A549 (cell line): ENCODE measurements at regions not wholly inside any gene's neighbourhood (a gene's known extent, or its start where the extent isn't known, plus 50 kb on each side); places are given as distances from the start of the nearest gene placed in this dataset.
A peak's percentile ranks its signal among the peaks of the same experiment; 100 is the strongest.

Source experiments
- ATAC-seq, 2 experiments: fragments of 200-7000 bp in 1 of 2; fragments of >200 bp in 1 of 2; cut with Nextera tagmentation in 1 of 2; cut with Tn5 transposase in 1 of 2; 3 replicates each; pipeline versions ENCODE4 v1.8.0 to v1.9.1; 2018 to 2020; ENCODE audit warnings: mild to moderate bottlenecking in 1 of 2, moderate library complexity in 1 of 2
- CTCF ChIA-PET: fragments of 300-600 bp; sonication (Branson Sonifier 250); formaldehyde crosslinking; extraction: SDS; loops from one replicate; lab custom pipeline; 2021; ENCODE audit warnings: antibody characterized with exemption, inconsistent platforms; lab: Yijun Ruan, JAX
- POLR2A ChIA-PET: fragments of 350-600 bp; formaldehyde crosslinking; extraction: SDS; loops from one replicate; lab custom pipeline; 2021; ENCODE audit warnings: antibody characterized with exemption, inconsistent platforms; lab: Yijun Ruan, JAX
- DNase-seq, 2 experiments: peaks; one replicate each; pipeline versions ENCODE4 v3.0.0 to v3.0.0-alpha.2; 2011 to 2016; ENCODE audit warnings: low read depth in 1 of 2, low spot score in 1 of 2
- FAIRE-seq: peaks from 2 replicates; lab custom pipeline; 2011; peaks lifted over from hg19 to GRCh38; lab: Jason Lieb, UNC
- H3K27ac ChIP-seq, 2 experiments: fragments of >200 bp; sonication (Bioruptor Twin); formaldehyde crosslinking; 3 replicates each; pipeline ENCODE4 v1.5.1; 2016 to 2017
- H3K4me1 ChIP-seq: fragments of >200 bp; sonication (Bioruptor Twin); formaldehyde crosslinking; 3 replicates; pipeline ENCODE4 v1.6.1; 2016
- H3K4me2 ChIP-seq: fragments of >200 bp; sonication (Bioruptor Twin); formaldehyde crosslinking; 3 replicates; pipeline ENCODE4 v1.6.1; 2016
- H3K4me3 ChIP-seq: fragments of >200 bp; sonication (Bioruptor Twin); formaldehyde crosslinking; 3 replicates; pipeline ENCODE4 v1.5.1; 2016
- H3K9me3 ChIP-seq: fragments of >200 bp; sonication (Bioruptor Twin); formaldehyde crosslinking; 3 replicates; pipeline ENCODE4 v1.6.1; 2016
- BHLHE40 ChIP-seq: IDR thresholded peaks from 2 replicates; pipeline ENCODE4 v1.6.1; 2012; ENCODE audit warnings: low read depth, low read length, inconsistent platforms
- CBX2 ChIP-seq: fragments of 200-600 bp; sonication (generic); IDR thresholded peaks from 2 replicates; pipeline ENCODE4 v1.6.1; 2016; ENCODE audit warnings: low read depth, mild to moderate bottlenecking, borderline replicate concordance
- CBX8 ChIP-seq: fragments of 200-600 bp; sonication (generic); IDR thresholded peaks from 2 replicates; pipeline ENCODE4 v1.6.1; 2016
- CEBPB ChIP-seq, 2 experiments: fragments of >200 bp in 1 of 2; sonication (Bioruptor Twin) in 1 of 2; formaldehyde crosslinking in 1 of 2; IDR thresholded peaks; 2 replicates each; pipeline ENCODE4 v1.6.1; 2012 to 2016
- FOSL2 ChIP-seq, 2 experiments: fragments of 450-650 bp in 1 of 2; fragments of >200 bp in 1 of 2; sonication (Bioruptor Twin) in 1 of 2; formaldehyde crosslinking; IDR thresholded peaks; 2 replicates each; pipeline versions ENCODE4 v1.5.0 to v1.6.1; 2016 to 2020; ENCODE audit warnings: mild to moderate bottlenecking in 1 of 2, moderate library complexity in 1 of 2
- FOXS1 ChIP-seq: fragments of 250-450 bp; sonication (Bioruptor Pico); IDR thresholded peaks from 2 replicates; pipeline ENCODE4 v1.5.0; 2020; ENCODE audit warnings: mild to moderate bottlenecking, moderate library complexity
- HEYL ChIP-seq: fragments of 250-450 bp; sonication (Bioruptor Pico); IDR thresholded peaks from 2 replicates; pipeline ENCODE4 v1.8.0; 2021; ENCODE audit warnings: mild to moderate bottlenecking, moderate library complexity
- HOXA7 ChIP-seq: fragments of 250-450 bp; sonication (Bioruptor Pico); IDR thresholded peaks from 2 replicates; pipeline ENCODE4 v1.5.0; 2020; ENCODE audit warnings: mild to moderate bottlenecking, moderate library complexity
- JUN ChIP-seq, 2 experiments: fragments of >200 bp; sonication (Bioruptor Twin); formaldehyde crosslinking; IDR thresholded peaks; 2 replicates in 1 of 2; 3 replicates in 1 of 2; pipeline ENCODE4 v1.6.1; 2016 to 2017
- MAFK ChIP-seq: fragments of 450-650 bp; IDR thresholded peaks from 2 replicates; pipeline ENCODE4 v1.6.1; 2014; ENCODE audit not compliant: partially characterized antibody
- MAX ChIP-seq: IDR thresholded peaks from 2 replicates; pipeline ENCODE4 v1.6.1; 2012
- MAZ ChIP-seq: fragments of 150-350 bp; IDR thresholded peaks from 2 replicates; pipeline ENCODE4 v1.6.1; 2014; ENCODE audit warnings: antibody characterized with exemption, low read depth, low read length, borderline replicate concordance
- NFE2L2 ChIP-seq: fragments of 150-350 bp; conservative IDR thresholded peaks from 2 replicates; pipeline ENCODE4 v1.6.1; 2014; ENCODE audit warnings: low read length
- NR3C1 ChIP-seq: fragments of >200 bp; sonication (Bioruptor Twin); formaldehyde crosslinking; IDR thresholded peaks from 3 replicates; pipeline ENCODE4 v1.6.1; 2017
- RAD21 ChIP-seq, 2 experiments: fragments of >200 bp in 1 of 2; sonication (Bioruptor Twin) in 1 of 2; formaldehyde crosslinking in 1 of 2; IDR thresholded peaks in 1 of 2; conservative IDR thresholded peaks in 1 of 2; 2 replicates in 1 of 2; 3 replicates in 1 of 2; pipeline ENCODE4 v1.6.1; 2012 to 2018; ENCODE audit warnings: inconsistent platforms in 1 of 2
- RFX5 ChIP-seq: fragments of 450-650 bp; IDR thresholded peaks from 2 replicates; pipeline ENCODE4 v1.7.1; 2014; ENCODE audit warnings: antibody characterized with exemption, mild to moderate bottlenecking, moderate library complexity
- RNF2 ChIP-seq: fragments of 200-600 bp; sonication (generic); IDR thresholded peaks from 2 replicates; pipeline ENCODE4 v1.6.1; 2016; ENCODE audit warnings: low read depth, mild to moderate bottlenecking, antibody characterized with exemption, moderate library complexity, borderline replicate concordance
- TFCP2L1 ChIP-seq: fragments of 250-450 bp; sonication (Bioruptor Pico); IDR thresholded peaks from 2 replicates; pipeline ENCODE4 v1.5.0; 2021; ENCODE audit warnings: mild to moderate bottlenecking
- ZFP36 ChIP-seq: fragments of 450-650 bp; IDR thresholded peaks from 2 replicates; pipeline ENCODE4 v1.6.1; 2014; ENCODE audit warnings: borderline replicate concordance; ENCODE audit not compliant: partially characterized antibody
- ZNF302 ChIP-seq: fragments of 250-450 bp; sonication (Bioruptor Pico); IDR thresholded peaks from 2 replicates; pipeline ENCODE4 v1.9.0; 2021; ENCODE audit warnings: inconsistent platforms, mild to moderate bottlenecking, moderate library complexity
- WGBS: methylation state at CpG from one replicate; pipeline ENCODE4 v1.1.6; 2017; ENCODE audit errors: missing lambda C conversion rate; 5-methylcytosine and 5-hydroxymethylcytosine counted together
- TF ChIP-seq, protein P1 (sequence below): fragments of 250-450 bp; sonication (Bioruptor Pico); IDR thresholded peaks from 2 replicates; pipeline ENCODE4 v1.5.0; 2021; ENCODE audit warnings: mild to moderate bottlenecking, moderate library complexity, borderline replicate concordance
- TF ChIP-seq, protein P2 (sequence below): fragments of 150-350 bp; IDR thresholded peaks from 2 replicates; pipeline ENCODE4 v1.6.1; 2014; ENCODE audit warnings: low read depth, mild to moderate bottlenecking, low read length
- TF ChIP-seq, protein P3 (sequence below): fragments of 450-650 bp; IDR thresholded peaks from 2 replicates; pipeline ENCODE4 v1.6.1; 2014; ENCODE audit warnings: antibody characterized with exemption

DNA sequence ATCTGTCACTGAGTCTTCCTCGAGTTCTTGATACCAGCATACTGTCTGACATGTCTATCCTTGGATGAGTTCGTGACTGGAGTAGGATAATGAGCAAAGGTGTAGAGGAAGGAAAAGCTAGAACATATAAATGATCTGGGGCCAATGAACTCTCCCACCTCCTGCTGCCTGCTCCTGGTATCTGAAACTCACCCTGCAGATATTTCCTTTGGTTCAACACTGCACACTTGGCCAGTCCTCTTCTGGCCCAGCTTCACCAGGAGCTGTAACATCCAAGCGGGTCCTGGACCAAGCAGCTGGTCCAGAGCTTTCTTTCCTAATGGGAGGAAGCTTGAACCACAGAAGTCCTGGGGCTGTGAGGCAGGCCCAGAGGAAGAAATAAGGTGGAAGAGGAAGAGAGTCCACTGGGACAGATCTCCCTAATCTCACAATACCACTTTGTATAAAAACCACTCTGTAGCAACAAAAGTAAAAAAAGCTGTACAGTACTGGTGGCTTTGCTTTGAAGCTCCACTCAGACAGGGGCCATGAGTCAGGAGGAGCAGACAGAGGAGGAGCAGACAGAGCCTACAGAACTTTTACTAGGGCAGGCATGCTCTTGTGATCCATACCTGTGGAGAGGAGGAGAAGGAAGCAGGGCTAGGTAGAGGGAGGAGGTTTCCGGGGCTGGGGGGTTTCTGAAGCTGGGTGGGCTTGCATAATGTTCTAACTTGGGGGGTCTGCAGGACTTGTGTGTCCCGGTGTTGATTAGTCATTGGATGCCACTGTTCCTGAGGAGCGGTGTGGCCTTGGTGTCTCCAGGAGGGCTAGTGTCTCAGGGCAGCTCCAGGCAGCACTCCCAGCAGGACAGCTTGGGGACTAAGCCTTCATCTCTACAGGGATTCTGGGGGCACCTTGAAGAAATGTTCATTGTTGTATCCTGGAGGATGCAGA lies 166.9 kb downstream of the ABHD5 start:
- ChIA-PET CTCF (interaction anchor here (0.6 to 5.3 kb wide), 3 partner anchors 10 to 336 kb away, joined by 3 to 51 read pairs (median 6); no protein-coding TSS in a partner anchor), POLR2A (interaction anchor here (0.9 kb wide), 1 partner anchor 9 kb away, joined by 4 read pairs; no protein-coding TSS in a partner anchor)
- Histone ChIP-seq H3K9me3 (no peaks in the 10 kb centered on the region), H3K4me1 (peaks cover 44% of the 10 kb centered on the region), H3K27ac (peak overlapping the region; percentile 48 to 95), H3K4me2 (peak overlapping the region; percentile 62), H3K4me3 (no peak overlapping the region)
- ATAC-seq (peak; percentile 49 to 65; a peak in 4 of 6 replicates), DNase-seq (peak in 1 of 2 experiments; percentile 19), FAIRE-seq (no peak)
- 59% methylated on average over 6 of the region's 6 CpGs for WGBS
- no peak for TF ChIP-seq BHLHE40
- no peak for TF ChIP-seq RAD21 (conservative IDR thresholded peaks at IDR 0.05 in 1 of 2, IDR thresholded peaks at IDR 0.05 in 1 of 2)
- TF ChIP-seq CBX2, result no peak
- TF ChIP-seq CBX8, result no peak
- 0 out of 5 replicates have a peak, but pooled peaks of 1 of the 2 experiments have one; percentile 9 for TF ChIP-seq JUN (IDR thresholded peaks at IDR 0.05)
- no peak for TF ChIP-seq RFX5

DNA sequence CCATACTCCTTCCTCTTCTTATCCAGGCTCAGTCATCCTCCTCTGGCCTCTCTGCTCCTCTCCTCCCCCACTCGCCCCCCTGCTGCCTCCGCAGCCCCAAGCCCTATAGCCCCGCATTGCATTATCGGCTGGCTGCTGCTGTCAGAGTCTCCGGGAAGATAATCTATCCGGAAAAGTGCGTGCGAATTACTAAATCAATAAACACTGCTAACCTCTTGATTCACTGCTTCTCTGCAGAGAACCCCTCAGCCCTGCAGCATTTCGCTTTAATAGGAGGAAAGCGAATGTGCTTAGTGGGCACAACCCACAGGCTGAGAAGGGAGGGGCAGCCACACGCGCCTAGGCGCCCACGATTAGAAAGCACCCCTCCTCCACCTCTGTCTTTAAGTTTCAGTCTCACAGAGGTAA lies 167.6 kb downstream of the ABHD5 start:
- WGBS, result 43% methylated on average over 7 of the region's 14 CpGs
- no peak for TF ChIP-seq HEYL (CRISPR knock-in tag)
- TF ChIP-seq MAFK, result peak; percentile 65
- peak; percentile 12; the same call in 1 of the 2 replicates for TF ChIP-seq MAX
- CTCF ChIA-PET, result interaction anchor here (1.4 to 5.3 kb wide), 2 partner anchors 10 to 89 kb away, joined by 6 to 51 read pairs; no protein-coding TSS in a partner anchor
- ATAC-seq (peak in 1 of 2 experiments; percentile 14; a peak in 3 of 6 replicates), DNase-seq (no peak), FAIRE-seq (no peak)
- Histone ChIP-seq H3K4me3 (no peak overlapping the region), H3K9me3 (no peaks in the 10 kb centered on the region), H3K27ac (peak overlapping the region; percentile 48 to 95), H3K4me2 (peak overlapping the region; percentile 62), H3K4me1 (peaks cover 38% of the 10 kb centered on the region)
- POLR2A ChIA-PET, result interaction anchor here (0.9 kb wide), 1 partner anchor 8 kb away, joined by 4 read pairs; no protein-coding TSS in a partner anchor

- no peak for FAIRE-seq
- H3K4me1 ChIP-seq, result peaks cover 35% of the 10 kb centered on the region
- POLR2A ChIA-PET, result no interaction called here
These were observed 169.0 kb downstream of the ABHD5 start for GRCh38 chr3:43859766-43860165.

More at GRCh38 chr3:43859766-43860165, 169.0 kb downstream of the ABHD5 start:
- no peaks in the 10 kb centered on the region for H3K9me3 ChIP-seq
- H3K4me3 ChIP-seq, result no peak overlapping the region
- WGBS, result 100% methylated on average over 3 of the region's 3 CpGs
- no peak overlapping the region for H3K4me2 ChIP-seq
- TF ChIP-seq ZFP36 (no peak), CBX2 (no peak), RFX5 (no peak), RNF2 (no peak), NFE2L2 (no peak), CEBPB (IDR thresholded peaks at IDR 0.05) (no peak), NR3C1 (no peak), MAZ (no peak), HOXA7 (no peak), HEYL (CRISPR knock-in tag) (no peak), RAD21 (conservative IDR thresholded peaks at IDR 0.05 in 1 of 2, IDR thresholded peaks at IDR 0.05 in 1 of 2) (no peak), FOXS1 (no peak), ZNF302 (CRISPR knock-in tag) (no peak), FOSL2 (IDR thresholded peaks at IDR 0.05) (no peak), FOSL2 (CRISPR knock-in tag; IDR thresholded peaks at IDR 0.05) (no peak), TFCP2L1 (CRISPR knock-in tag) (no peak)
- TF ChIP-seq, protein P1, sequence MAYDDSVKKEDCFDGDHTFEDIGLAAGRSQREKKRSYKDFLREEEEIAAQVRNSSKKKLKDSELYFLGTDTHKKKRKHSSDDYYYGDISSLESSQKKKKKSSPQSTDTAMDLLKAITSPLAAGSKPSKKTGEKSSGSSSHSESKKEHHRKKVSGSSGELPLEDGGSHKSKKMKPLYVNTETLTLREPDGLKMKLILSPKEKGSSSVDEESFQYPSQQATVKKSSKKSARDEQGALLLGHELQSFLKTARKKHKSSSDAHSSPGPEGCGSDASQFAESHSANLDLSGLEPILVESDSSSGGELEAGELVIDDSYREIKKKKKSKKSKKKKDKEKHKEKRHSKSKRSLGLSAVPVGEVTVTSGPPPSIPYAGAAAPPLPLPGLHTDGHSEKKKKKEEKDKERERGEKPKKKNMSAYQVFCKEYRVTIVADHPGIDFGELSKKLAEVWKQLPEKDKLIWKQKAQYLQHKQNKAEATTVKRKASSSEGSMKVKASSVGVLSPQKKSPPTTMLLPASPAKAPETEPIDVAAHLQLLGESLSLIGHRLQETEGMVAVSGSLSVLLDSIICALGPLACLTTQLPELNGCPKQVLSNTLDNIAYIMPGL (CRISPR knock-in tag), result no peak
- TF ChIP-seq, protein P2, sequence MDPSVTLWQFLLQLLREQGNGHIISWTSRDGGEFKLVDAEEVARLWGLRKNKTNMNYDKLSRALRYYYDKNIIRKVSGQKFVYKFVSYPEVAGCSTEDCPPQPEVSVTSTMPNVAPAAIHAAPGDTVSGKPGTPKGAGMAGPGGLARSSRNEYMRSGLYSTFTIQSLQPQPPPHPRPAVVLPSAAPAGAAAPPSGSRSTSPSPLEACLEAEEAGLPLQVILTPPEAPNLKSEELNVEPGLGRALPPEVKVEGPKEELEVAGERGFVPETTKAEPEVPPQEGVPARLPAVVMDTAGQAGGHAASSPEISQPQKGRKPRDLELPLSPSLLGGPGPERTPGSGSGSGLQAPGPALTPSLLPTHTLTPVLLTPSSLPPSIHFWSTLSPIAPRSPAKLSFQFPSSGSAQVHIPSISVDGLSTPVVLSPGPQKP, result no peak
- TF ChIP-seq, protein P3, sequence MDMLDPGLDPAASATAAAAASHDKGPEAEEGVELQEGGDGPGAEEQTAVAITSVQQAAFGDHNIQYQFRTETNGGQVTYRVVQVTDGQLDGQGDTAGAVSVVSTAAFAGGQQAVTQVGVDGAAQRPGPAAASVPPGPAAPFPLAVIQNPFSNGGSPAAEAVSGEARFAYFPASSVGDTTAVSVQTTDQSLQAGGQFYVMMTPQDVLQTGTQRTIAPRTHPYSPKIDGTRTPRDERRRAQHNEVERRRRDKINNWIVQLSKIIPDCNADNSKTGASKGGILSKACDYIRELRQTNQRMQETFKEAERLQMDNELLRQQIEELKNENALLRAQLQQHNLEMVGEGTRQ, result no peak
- TF ChIP-seq, all 56 proteins: peak for 0
- no peak for DNase-seq
- H3K27ac ChIP-seq, result peak overlapping the region; percentile 48 to 95; a peak in 5 of 6 replicates
- no peak for ATAC-seq
- CTCF ChIA-PET, result no interaction called here
